ENCODE measurements at regions not wholly inside any gene's neighbourhood (a gene's known extent, or its start where the extent isn't known, plus 50 kb on each side); places are given as distances from the start of the nearest gene placed in this dataset.

GRCh38 chr9:87803166-87803565, 77.2 kb downstream of the CTSL start:
- Mint-ChIP-seq H3K4me1 (no peaks in the 10 kb centered on the region), H3K27ac (no peak overlapping the region), H3K27me3 (ENCODE audit: low read depth in 3 of 3) (peaks cover 0 to 19% (median 2%) of the 10 kb centered on the region in 3 donors), H3K4me3 (no peak overlapping the region), H3K36me3 (no peaks in the 10 kb centered on the region), H3K9me3 (no peaks in the 10 kb centered on the region)
- no peak for DNase-seq

- no peak overlapping the region for H3K27ac Mint-ChIP-seq
- DNase-seq = no peak
- no peaks in the 10 kb centered on the region for H3K9me3 Mint-ChIP-seq
- H3K4me3 Mint-ChIP-seq = no peak overlapping the region
- H3K4me1 Mint-ChIP-seq = no peaks in the 10 kb centered on the region
- H3K36me3 Mint-ChIP-seq = no peaks in the 10 kb centered on the region
- peaks cover 0 to 19% (median 2%) of the 10 kb centered on the region in 3 donors for H3K27me3 Mint-ChIP-seq (ENCODE audit: low read depth in 3 of 3)
These were observed 77.9 kb downstream of the CTSL start for GRCh38 chr9:87803623-87804345.

GRCh38 chr9:87805259-87805658, 77.4 kb upstream of the SPATA31E1 start:
- no peak overlapping the region for H3K27ac Mint-ChIP-seq
- no peak overlapping the region for H3K4me3 Mint-ChIP-seq
- peaks cover 0 to 26% (median 2%) of the 10 kb centered on the region in 3 donors for H3K27me3 Mint-ChIP-seq (ENCODE audit: low read depth in 3 of 3)
- no peak for DNase-seq
- H3K9me3 Mint-ChIP-seq = no peaks in the 10 kb centered on the region
- H3K36me3 Mint-ChIP-seq = no peaks in the 10 kb centered on the region
- no peaks in the 10 kb centered on the region for H3K4me1 Mint-ChIP-seq

GRCh38 chr9:87810008-87810407, 72.7 kb upstream of the SPATA31E1 start:
- Mint-ChIP-seq H3K4me1 (no peaks in the 10 kb centered on the region), H3K27ac (no peak overlapping the region), H3K27me3 (ENCODE audit: low read depth in 3 of 3) (peaks cover under 1 to 21% (median 2%) of the 10 kb centered on the region in 3 donors), H3K4me3 (no peak overlapping the region), H3K36me3 (no peaks in the 10 kb centered on the region), H3K9me3 (no peaks in the 10 kb centered on the region)
- no peak for DNase-seq

GRCh38 chr9:87810679-87811178, 71.9 kb upstream of the SPATA31E1 start:
- no peak for DNase-seq
- Mint-ChIP-seq H3K9me3 (no peaks in the 10 kb centered on the region), H3K4me1 (no peaks in the 10 kb centered on the region), H3K27me3 (ENCODE audit: low read depth in 3 of 3) (peaks cover 2 to 15% (median 2%) of the 10 kb centered on the region in 3 donors), H3K36me3 (no peaks in the 10 kb centered on the region), H3K27ac (no peak overlapping the region), H3K4me3 (no peak overlapping the region)

GRCh38 chr9:87812375-87813118, 70.1 kb upstream of the SPATA31E1 start:
- no peaks in the 10 kb centered on the region for H3K4me1 Mint-ChIP-seq
- no peak overlapping the region for H3K27ac Mint-ChIP-seq
- H3K9me3 Mint-ChIP-seq = no peaks in the 10 kb centered on the region
- H3K4me3 Mint-ChIP-seq = peak overlapping the region in 1 of 5 donors; percentile 18
- H3K36me3 Mint-ChIP-seq = no peaks in the 10 kb centered on the region
- peaks cover 0 to 7% (median 4%) of the 10 kb centered on the region in 3 donors for H3K27me3 Mint-ChIP-seq (ENCODE audit: low read depth in 3 of 3)
- no peak for DNase-seq

GRCh38 chr9:87813119-87813463, 69.6 kb upstream of the SPATA31E1 start:
- Mint-ChIP-seq H3K9me3 (no peaks in the 10 kb centered on the region), H3K27me3 (ENCODE audit: low read depth in 3 of 3) (peaks cover 0 to 7% (median 4%) of the 10 kb centered on the region in 3 donors), H3K4me3 (no peak overlapping the region), H3K27ac (no peak overlapping the region), H3K36me3 (no peaks in the 10 kb centered on the region), H3K4me1 (no peaks in the 10 kb centered on the region)
- DNase-seq = no peak

- H3K27ac Mint-ChIP-seq = no peak overlapping the region
These were observed 66.6 kb upstream of the SPATA31E1 start for GRCh38 chr9:87816036-87816435.

GRCh38 chr9:87818308-87818707, 64.4 kb upstream of the SPATA31E1 start:
- no peaks in the 10 kb centered on the region for H3K36me3 Mint-ChIP-seq
- H3K4me3 Mint-ChIP-seq = no peak overlapping the region
- no peaks in the 10 kb centered on the region for H3K9me3 Mint-ChIP-seq
- peaks cover 0 to 6% (median 0%) of the 10 kb centered on the region in 3 donors for H3K27me3 Mint-ChIP-seq (ENCODE audit: low read depth in 3 of 3)
- no peaks in the 10 kb centered on the region for H3K4me1 Mint-ChIP-seq
- no peak overlapping the region for H3K27ac Mint-ChIP-seq
- DNase-seq = no peak

More at GRCh38 chr9:87816036-87816435, 66.6 kb upstream of the SPATA31E1 start:
- Mint-ChIP-seq H3K4me1 (no peaks in the 10 kb centered on the region), H3K36me3 (no peaks in the 10 kb centered on the region), H3K9me3 (no peaks in the 10 kb centered on the region), H3K27me3 (ENCODE audit: low read depth in 3 of 3) (peaks cover 0 to 6% (median 0%) of the 10 kb centered on the region in 3 donors), H3K4me3 (no peak overlapping the region)
- DNase-seq = no peak

GRCh38 chr9:87824216-87824875, 58.3 kb upstream of the SPATA31E1 start:
- Mint-ChIP-seq H3K4me3 (no peak overlapping the region), H3K36me3 (no peaks in the 10 kb centered on the region), H3K27ac (no peak overlapping the region), H3K4me1 (no peaks in the 10 kb centered on the region), H3K9me3 (no peaks in the 10 kb centered on the region), H3K27me3 (ENCODE audit: low read depth in 3 of 3) (peaks cover 2 to 3% (median 3%) of the 10 kb centered on the region in 3 donors)
- DNase-seq = no peak

GRCh38 chr9:87824886-87825285, 57.8 kb upstream of the SPATA31E1 start:
- Mint-ChIP-seq H3K36me3 (no peaks in the 10 kb centered on the region), H3K4me3 (no peak overlapping the region), H3K27me3 (ENCODE audit: low read depth in 3 of 3) (peaks cover 2 to 3% (median 3%) of the 10 kb centered on the region in 3 donors), H3K27ac (no peak overlapping the region), H3K9me3 (no peaks in the 10 kb centered on the region), H3K4me1 (no peaks in the 10 kb centered on the region)
- DNase-seq = no peak

- H3K9me3 Mint-ChIP-seq = no peaks in the 10 kb centered on the region
- DNase-seq = no peak
- H3K27ac Mint-ChIP-seq = no peak overlapping the region
- no peak overlapping the region for H3K4me3 Mint-ChIP-seq
- no peaks in the 10 kb centered on the region for H3K36me3 Mint-ChIP-seq
- H3K4me1 Mint-ChIP-seq = no peaks in the 10 kb centered on the region
- peaks cover 0 to 3% (median 3%) of the 10 kb centered on the region in 3 donors for H3K27me3 Mint-ChIP-seq (ENCODE audit: low read depth in 3 of 3)
These were observed 56.3 kb upstream of the SPATA31E1 start for GRCh38 chr9:87826331-87826730.

- Mint-ChIP-seq H3K4me1 (no peaks in the 10 kb centered on the region), H3K4me3 (no peak overlapping the region), H3K27ac (no peak overlapping the region), H3K36me3 (no peaks in the 10 kb centered on the region), H3K9me3 (peaks cover 0 to 2% (median 0%) of the 10 kb centered on the region in 6 donors), H3K27me3 (ENCODE audit: low read depth in 3 of 3) (peaks cover 0 to 3% (median 3%) of the 10 kb centered on the region in 3 donors)
- DNase-seq = no peak
These were observed 55.3 kb upstream of the SPATA31E1 start for GRCh38 chr9:87827341-87827740.

- H3K4me1 Mint-ChIP-seq = no peaks in the 10 kb centered on the region
- no peaks in the 10 kb centered on the region for H3K36me3 Mint-ChIP-seq
- no peak for DNase-seq
- H3K9me3 Mint-ChIP-seq = peaks cover 0 to 2% (median 0%) of the 10 kb centered on the region in 6 donors
- no peak overlapping the region for H3K4me3 Mint-ChIP-seq
- H3K27me3 Mint-ChIP-seq (ENCODE audit: low read depth in 3 of 3) = peaks cover 0 to 3% (median 0%) of the 10 kb centered on the region in 3 donors
- H3K27ac Mint-ChIP-seq = no peak overlapping the region
These were observed 52.9 kb upstream of the SPATA31E1 start for GRCh38 chr9:87829756-87830155.
